IPS-NIHi11 (cell line): ENCODE measurements at regions not wholly inside any gene's neighbourhood (a gene's known extent, or its start where the extent isn't known, plus 50 kb on each side); places are given as distances from the start of the nearest gene placed in this dataset.

Experiments used
- DNase-seq: peaks from one replicate; pipeline ENCODE4 v3.0.0; 2012; ENCODE audit warnings: mixed read lengths, low spot score

- no peak for DNase-seq
Measured at GRCh38 chr18:78929516-78929915, 50.1 kb upstream of the SALL3 start.
